ENCODE measurements at regions not wholly inside any gene's neighbourhood (a gene's known extent, or its start where the extent isn't known, plus 50 kb on each side); places are given as distances from the start of the nearest gene placed in this dataset.
A peak's percentile ranks its signal among the peaks of the same experiment; 100 is the strongest.

DNA sequence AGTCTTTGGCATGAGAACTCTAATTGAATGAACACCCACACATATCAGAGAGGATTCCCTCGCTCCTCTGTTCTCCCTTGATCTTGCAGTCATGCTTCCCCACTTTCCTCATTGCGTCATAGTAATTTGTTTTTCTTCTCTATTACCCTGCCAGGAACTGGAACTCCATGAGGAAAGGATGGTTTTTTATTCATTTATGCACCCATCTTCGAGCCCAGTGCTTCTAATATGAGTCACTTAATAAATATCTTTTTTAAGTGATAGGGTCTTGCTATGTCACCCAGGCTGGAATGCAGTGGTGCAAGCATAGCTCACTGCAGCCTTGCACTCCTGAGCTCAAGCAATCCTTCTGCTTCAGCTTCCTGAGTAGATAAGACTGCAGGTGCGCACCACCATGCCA is 83.5 kb downstream of the OTUD1 start (continued):
- no peak for TF ChIP-seq NFXL1 (IDR thresholded peaks at IDR 0.05; ENCODE audit: borderline replicate concordance)
- TF ChIP-seq ZZZ3 (IDR thresholded peaks at IDR 0.05; ENCODE audit: control insufficient read depth, insufficient read length, low read depth) = no peak
- TF ChIP-seq SP1 (IDR thresholded peaks at IDR 0.05; ENCODE audit: low read depth, low read length) = no peak
- TF ChIP-seq, protein P1, sequence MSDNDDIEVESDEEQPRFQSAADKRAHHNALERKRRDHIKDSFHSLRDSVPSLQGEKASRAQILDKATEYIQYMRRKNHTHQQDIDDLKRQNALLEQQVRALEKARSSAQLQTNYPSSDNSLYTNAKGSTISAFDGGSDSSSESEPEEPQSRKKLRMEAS (IDR thresholded peaks at IDR 0.05; ENCODE audit: low read depth, low read length) = no peak
- TF ChIP-seq ZNF274 (IDR thresholded peaks at IDR 0.05; ENCODE audit: insufficient read depth, insufficient read length) = no peak
- TF ChIP-seq, protein P2, sequence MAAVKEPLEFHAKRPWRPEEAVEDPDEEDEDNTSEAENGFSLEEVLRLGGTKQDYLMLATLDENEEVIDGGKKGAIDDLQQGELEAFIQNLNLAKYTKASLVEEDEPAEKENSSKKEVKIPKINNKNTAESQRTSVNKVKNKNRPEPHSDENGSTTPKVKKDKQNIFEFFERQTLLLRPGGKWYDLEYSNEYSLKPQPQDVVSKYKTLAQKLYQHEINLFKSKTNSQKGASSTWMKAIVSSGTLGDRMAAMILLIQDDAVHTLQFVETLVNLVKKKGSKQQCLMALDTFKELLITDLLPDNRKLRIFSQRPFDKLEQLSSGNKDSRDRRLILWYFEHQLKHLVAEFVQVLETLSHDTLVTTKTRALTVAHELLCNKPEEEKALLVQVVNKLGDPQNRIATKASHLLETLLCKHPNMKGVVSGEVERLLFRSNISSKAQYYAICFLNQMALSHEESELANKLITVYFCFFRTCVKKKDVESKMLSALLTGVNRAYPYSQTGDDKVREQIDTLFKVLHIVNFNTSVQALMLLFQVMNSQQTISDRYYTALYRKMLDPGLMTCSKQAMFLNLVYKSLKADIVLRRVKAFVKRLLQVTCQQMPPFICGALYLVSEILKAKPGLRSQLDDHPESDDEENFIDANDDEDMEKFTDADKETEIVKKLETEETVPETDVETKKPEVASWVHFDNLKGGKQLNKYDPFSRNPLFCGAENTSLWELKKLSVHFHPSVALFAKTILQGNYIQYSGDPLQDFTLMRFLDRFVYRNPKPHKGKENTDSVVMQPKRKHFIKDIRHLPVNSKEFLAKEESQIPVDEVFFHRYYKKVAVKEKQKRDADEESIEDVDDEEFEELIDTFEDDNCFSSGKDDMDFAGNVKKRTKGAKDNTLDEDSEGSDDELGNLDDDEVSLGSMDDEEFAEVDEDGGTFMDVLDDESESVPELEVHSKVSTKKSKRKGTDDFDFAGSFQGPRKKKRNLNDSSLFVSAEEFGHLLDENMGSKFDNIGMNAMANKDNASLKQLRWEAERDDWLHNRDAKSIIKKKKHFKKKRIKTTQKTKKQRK (IDR thresholded peaks at IDR 0.05; ENCODE audit: low read depth, low read length) = no peak
- no peak for TF ChIP-seq PML (IDR thresholded peaks at IDR 0.05; ENCODE audit: low read length)
- no peak for TF ChIP-seq SMC3 (IDR thresholded peaks at IDR 0.05; ENCODE audit: borderline replicate concordance, low read length)

DNA sequence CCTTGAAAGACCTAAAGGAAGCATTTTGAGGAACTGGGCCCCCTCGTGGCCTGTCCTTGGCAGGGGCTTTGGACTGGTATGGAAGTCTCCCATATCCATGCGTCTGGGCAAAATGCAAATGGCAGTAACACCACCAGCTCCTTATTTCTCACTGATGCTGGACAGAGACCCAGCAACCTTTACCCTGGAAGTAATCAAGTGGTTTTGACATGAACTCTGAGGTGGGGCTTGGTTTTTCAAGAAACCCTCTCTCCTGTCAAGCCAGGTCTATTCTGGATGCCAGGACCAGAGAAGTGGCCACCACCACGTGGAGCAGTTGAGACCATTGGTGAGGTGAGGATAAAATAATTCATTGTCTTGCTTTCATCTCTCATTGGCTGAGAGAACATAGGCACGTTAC is 84.4 kb downstream of the OTUD1 start:
- Histone ChIP-seq H3K4me3 (no peak overlapping the region), H3K9ac (ENCODE audit: control insufficient read depth, insufficient read depth, low read length) (no peak overlapping the region), H3K9me3 (replicated peaks; ENCODE audit: control insufficient read depth, insufficient read depth, low read length) (no peaks in the 10 kb centered on the region), H3K27me3 (replicated peaks in 1 of 2; ENCODE audit: control insufficient read depth in 2 of 2, insufficient read depth in 2 of 2, low read length in 1 of 2) (no peaks in the 10 kb centered on the region), H3K27ac (ENCODE audit: control insufficient read depth, insufficient read depth) (no peak overlapping the region), H3K79me2 (ENCODE audit: control insufficient read depth, insufficient read depth, low read length) (no peaks in the 10 kb centered on the region), H3K36me3 (ENCODE audit: control insufficient read depth in 2 of 2, insufficient read depth in 2 of 2, low read length in 1 of 2) (no peaks in the 10 kb centered on the region), H3K4me2 (ENCODE audit: control insufficient read depth, insufficient read depth) (no peak overlapping the region), H3K4me1 (ENCODE audit: control insufficient read depth, insufficient read depth, low read length) (no peaks in the 10 kb centered on the region), H2AFZ (ENCODE audit: control insufficient read depth, low read depth, low read length) (no peak overlapping the region), H4K20me1 (ENCODE audit: control insufficient read depth, insufficient read depth) (no peaks in the 10 kb centered on the region)
- no peak for DNase-seq (ENCODE audit: low read depth, low spot score)
- WGBS (ENCODE audit: insufficient coverage, insufficient replicate concordance, low lambda C conversion rate, missing lambda C conversion rate) = 12% methylated on average over 4 of the region's 4 CpGs
- ChIA-PET POLR2A (no interaction called here), CTCF (interaction anchor here (3.7 kb wide), 1 partner anchor 208 kb away, joined by 13 read pairs; no protein-coding TSS in a partner anchor), RAD21 (ENCODE audit: unreplicated experiment) (no interaction called here), SMC1A (ENCODE audit: uncharacterized antibody, unreplicated experiment) (no interaction called here)
- TF ChIP-seq SMC3 (IDR thresholded peaks at IDR 0.05; ENCODE audit: borderline replicate concordance, low read length) (0 out of 2 replicates have a peak, but pooled peaks have one; percentile 9), CBX5 (IDR thresholded peaks at IDR 0.05; ENCODE audit: low read depth) (no peak), RAD21 (IDR thresholded peaks at IDR 0.05; ENCODE audit: insufficient read depth, low read depth, low read length) (0 out of 2 replicates have a peak, but pooled peaks have one; percentile 6)
- TF ChIP-seq, protein P3, sequence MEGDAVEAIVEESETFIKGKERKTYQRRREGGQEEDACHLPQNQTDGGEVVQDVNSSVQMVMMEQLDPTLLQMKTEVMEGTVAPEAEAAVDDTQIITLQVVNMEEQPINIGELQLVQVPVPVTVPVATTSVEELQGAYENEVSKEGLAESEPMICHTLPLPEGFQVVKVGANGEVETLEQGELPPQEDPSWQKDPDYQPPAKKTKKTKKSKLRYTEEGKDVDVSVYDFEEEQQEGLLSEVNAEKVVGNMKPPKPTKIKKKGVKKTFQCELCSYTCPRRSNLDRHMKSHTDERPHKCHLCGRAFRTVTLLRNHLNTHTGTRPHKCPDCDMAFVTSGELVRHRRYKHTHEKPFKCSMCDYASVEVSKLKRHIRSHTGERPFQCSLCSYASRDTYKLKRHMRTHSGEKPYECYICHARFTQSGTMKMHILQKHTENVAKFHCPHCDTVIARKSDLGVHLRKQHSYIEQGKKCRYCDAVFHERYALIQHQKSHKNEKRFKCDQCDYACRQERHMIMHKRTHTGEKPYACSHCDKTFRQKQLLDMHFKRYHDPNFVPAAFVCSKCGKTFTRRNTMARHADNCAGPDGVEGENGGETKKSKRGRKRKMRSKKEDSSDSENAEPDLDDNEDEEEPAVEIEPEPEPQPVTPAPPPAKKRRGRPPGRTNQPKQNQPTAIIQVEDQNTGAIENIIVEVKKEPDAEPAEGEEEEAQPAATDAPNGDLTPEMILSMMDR (IDR thresholded peaks at IDR 0.05 in 2 of 3, conservative IDR thresholded peaks at IDR 0.05 in 1 of 3; ENCODE audit: control insufficient read depth in 2 of 3, extremely low read depth in 1 of 3, insufficient read depth in 1 of 3, low read depth in 3 of 3, low read length in 3 of 3) = peak in 2 of 3 experiments; percentile 4 to 15; a peak in 2 of 6 replicates
- FAIRE-seq = no peak
- intact Hi-C loops (cut with micrococcal nuclease; ENCODE audit: unreplicated experiment) (no loop called here), in situ Hi-C loops (cut with MboI) (no loop called here)
- BruUV-seq (replicated peaks) = no TSS peak
- ATAC-seq = no peak

Measured in GM12878 (cell line).